ENCODE measurements at regions not wholly inside any gene's neighbourhood (a gene's known extent, or its start where the extent isn't known, plus 50 kb on each side); places are given as distances from the start of the nearest gene placed in this dataset.

DNA sequence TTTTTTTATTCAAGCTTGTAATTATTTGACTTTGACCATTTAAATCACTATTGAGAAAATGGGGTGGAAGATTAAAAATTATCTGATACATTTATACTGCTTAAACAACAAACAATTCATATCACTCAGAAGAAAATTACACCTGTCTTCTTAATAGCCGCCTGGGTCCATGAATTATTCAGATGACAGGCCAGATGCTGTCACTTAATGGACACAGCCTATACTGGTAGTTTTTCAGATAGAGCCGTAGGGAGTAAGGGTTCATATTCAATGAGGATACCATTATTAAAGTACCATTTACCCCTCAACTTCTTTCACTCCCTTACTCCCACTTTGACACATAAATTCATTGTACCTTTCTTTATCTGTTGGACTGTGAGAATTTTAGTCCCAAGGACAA, 1193.4 kb upstream of the MAP3K7 start:
- intact Hi-C loops (cut with DNase I), result no loop called here
- no peak for DNase-seq
- WGBS (ENCODE audit: insufficient coverage, low coverage, low lambda C conversion rate, missing lambda C conversion rate), result 55% methylated on average over 2 of the region's 2 CpGs
- no peaks in the 10 kb centered on the region for H3K27me3 ChIP-seq
- no peaks in the 10 kb centered on the region for H3K9me3 ChIP-seq
- H3K27ac ChIP-seq, result no peak overlapping the region
- ATAC-seq, result no peak
- H3K4me1 ChIP-seq, result peaks cover 0 to 4% (median 0%) of the 10 kb centered on the region in 4 donors
- TF ChIP-seq, protein P1, sequence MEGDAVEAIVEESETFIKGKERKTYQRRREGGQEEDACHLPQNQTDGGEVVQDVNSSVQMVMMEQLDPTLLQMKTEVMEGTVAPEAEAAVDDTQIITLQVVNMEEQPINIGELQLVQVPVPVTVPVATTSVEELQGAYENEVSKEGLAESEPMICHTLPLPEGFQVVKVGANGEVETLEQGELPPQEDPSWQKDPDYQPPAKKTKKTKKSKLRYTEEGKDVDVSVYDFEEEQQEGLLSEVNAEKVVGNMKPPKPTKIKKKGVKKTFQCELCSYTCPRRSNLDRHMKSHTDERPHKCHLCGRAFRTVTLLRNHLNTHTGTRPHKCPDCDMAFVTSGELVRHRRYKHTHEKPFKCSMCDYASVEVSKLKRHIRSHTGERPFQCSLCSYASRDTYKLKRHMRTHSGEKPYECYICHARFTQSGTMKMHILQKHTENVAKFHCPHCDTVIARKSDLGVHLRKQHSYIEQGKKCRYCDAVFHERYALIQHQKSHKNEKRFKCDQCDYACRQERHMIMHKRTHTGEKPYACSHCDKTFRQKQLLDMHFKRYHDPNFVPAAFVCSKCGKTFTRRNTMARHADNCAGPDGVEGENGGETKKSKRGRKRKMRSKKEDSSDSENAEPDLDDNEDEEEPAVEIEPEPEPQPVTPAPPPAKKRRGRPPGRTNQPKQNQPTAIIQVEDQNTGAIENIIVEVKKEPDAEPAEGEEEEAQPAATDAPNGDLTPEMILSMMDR (IDR thresholded peaks at IDR 0.05), result no peak
- TF ChIP-seq POLR2A (IDR thresholded peaks at IDR 0.05), result no peak
- no peak overlapping the region for H3K4me3 ChIP-seq
- H3K36me3 ChIP-seq, result no peaks in the 10 kb centered on the region

DNA sequence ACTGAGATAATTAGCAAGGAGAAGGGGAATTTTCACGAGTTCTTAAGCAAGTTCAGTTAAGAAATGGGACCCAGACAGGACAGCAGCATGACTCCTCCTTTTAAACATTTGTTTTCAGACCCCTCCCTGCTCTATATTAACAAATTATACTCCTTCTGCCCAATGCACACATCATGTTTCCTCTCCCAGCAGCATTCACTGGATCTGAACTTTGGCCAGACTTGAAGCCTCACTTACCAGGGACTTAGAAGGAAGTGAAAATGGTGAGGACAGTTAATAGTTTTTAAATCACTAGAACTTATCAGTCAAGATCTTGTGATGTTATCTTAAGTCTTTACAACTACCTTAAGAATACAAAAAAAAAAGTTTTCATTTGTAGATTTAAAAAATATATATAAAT, 1174.7 kb upstream of the MAP3K7 start:
- no peak for ATAC-seq
- TF ChIP-seq, protein P1 (IDR thresholded peaks at IDR 0.05), result no peak
- no peak for TF ChIP-seq POLR2A (IDR thresholded peaks at IDR 0.05)
- DNase-seq, result no peak
- no peak overlapping the region for H3K27ac ChIP-seq
- H3K36me3 ChIP-seq, result no peaks in the 10 kb centered on the region
- H3K9me3 ChIP-seq, result no peaks in the 10 kb centered on the region
- intact Hi-C loops (cut with DNase I), result no loop called here
- no peak overlapping the region for H3K4me3 ChIP-seq
- no peaks in the 10 kb centered on the region for H3K4me1 ChIP-seq
- WGBS (ENCODE audit: insufficient coverage, low coverage, low lambda C conversion rate, missing lambda C conversion rate), result 12% methylated on average over 1 of the region's 1 CpG
- no peaks in the 10 kb centered on the region for H3K27me3 ChIP-seq

- H3K27ac ChIP-seq, result no peak overlapping the region
- no peak for ATAC-seq
- H3K27me3 ChIP-seq, result no peaks in the 10 kb centered on the region
- no peak overlapping the region for H3K4me3 ChIP-seq
- intact Hi-C loops (cut with DNase I), result no loop called here
- no peaks in the 10 kb centered on the region for H3K4me1 ChIP-seq
- H3K36me3 ChIP-seq, result no peaks in the 10 kb centered on the region
- whole genome bisulfite sequencing (ENCODE audit: insufficient coverage, low coverage, low lambda C conversion rate, missing lambda C conversion rate), result 17% methylated on average over 1 of the region's 1 CpG
- DNase-seq, result no peak
- TF ChIP-seq POLR2A (IDR thresholded peaks at IDR 0.05), result no peak
- TF ChIP-seq, protein P1 (IDR thresholded peaks at IDR 0.05), result no peak
- H3K9me3 ChIP-seq, result no peaks in the 10 kb centered on the region
These were observed 1167.8 kb upstream of the MAP3K7 start for GRCh38 chr6:91754691-91755090.

DNA sequence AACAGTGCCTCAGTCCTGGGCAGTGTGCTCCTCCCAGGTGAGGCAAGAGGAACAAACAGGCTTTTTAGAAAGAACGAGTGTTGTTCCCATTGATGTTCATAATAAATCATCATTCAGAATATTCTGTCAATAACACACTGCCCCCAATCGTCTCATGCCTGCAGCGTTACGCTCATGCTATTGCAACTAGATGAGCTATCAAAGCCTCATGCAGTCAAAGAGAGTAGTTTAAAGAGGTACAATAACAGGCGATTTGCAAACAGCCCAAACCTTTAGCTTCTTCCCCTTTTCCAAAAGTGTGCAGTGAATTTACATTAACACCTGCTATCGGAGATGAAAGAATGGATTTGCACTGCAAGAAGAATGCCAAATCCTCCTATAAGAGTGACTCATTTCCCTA, 1164.7 kb upstream of the MAP3K7 start:
- no peak for DNase-seq
- 68% methylated on average over 6 of the region's 6 CpGs for WGBS (ENCODE audit: insufficient coverage, low coverage, low lambda C conversion rate, missing lambda C conversion rate)
- TF ChIP-seq, protein P1 (IDR thresholded peaks at IDR 0.05), result no peak
- no peak for TF ChIP-seq POLR2A (IDR thresholded peaks at IDR 0.05)
- Histone ChIP-seq H3K4me3 (no peak overlapping the region), H3K36me3 (no peaks in the 10 kb centered on the region), H3K4me1 (no peaks in the 10 kb centered on the region), H3K9me3 (no peaks in the 10 kb centered on the region), H3K27ac (no peak overlapping the region), H3K27me3 (no peaks in the 10 kb centered on the region)
- intact Hi-C loops (cut with DNase I), result no loop called here
- ATAC-seq, result no peak

DNA sequence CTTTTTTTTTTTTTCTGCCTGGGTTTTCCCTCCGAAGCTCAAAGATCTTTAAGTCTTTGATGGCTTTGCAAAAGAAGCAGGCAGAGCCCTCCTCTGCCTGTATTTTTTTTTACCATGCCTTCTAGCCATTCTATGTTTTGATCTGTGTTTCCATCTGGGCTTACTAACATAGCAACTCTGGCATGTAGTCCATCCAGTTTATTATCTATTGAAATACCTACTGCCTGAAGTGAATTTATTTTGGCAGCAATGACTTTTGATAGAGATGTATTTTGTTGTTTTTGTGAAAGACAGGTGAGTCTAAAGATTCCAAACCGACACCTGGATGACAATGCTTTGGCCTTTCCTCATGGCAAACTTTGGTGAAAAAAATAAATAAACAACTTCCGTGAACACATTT, 1157.7 kb upstream of the MAP3K7 start:
- no peak overlapping the region for H3K27ac ChIP-seq
- H3K9me3 ChIP-seq, result no peaks in the 10 kb centered on the region
- ATAC-seq (no peak), DNase-seq (no peak)
- no peaks in the 10 kb centered on the region for H3K27me3 ChIP-seq
- no peaks in the 10 kb centered on the region for H3K36me3 ChIP-seq
- intact Hi-C loops (cut with DNase I), result no loop called here
- 44% methylated on average over 3 of the region's 3 CpGs for WGBS (ENCODE audit: insufficient coverage, low coverage, low lambda C conversion rate, missing lambda C conversion rate)
- TF ChIP-seq, protein P1 (IDR thresholded peaks at IDR 0.05), result no peak
- TF ChIP-seq POLR2A (IDR thresholded peaks at IDR 0.05), result no peak
- H3K4me3 ChIP-seq, result no peak overlapping the region
- no peaks in the 10 kb centered on the region for H3K4me1 ChIP-seq
